GM19351 (cell line): ENCODE measurements at regions not wholly inside any gene's neighbourhood (a gene's known extent, or its start where the extent isn't known, plus 50 kb on each side); places are given as distances from the start of the nearest gene placed in this dataset.
A peak's percentile ranks its signal among the peaks of the same experiment; 100 is the strongest.

Experiments used
- ATAC-seq: cut with Tn5 transposase; IDR thresholded peaks from one replicate; pipeline ENCODE4 v1.9.1; 2021; ENCODE audit warnings: mild to moderate bottlenecking, moderate library complexity; ENCODE audit not compliant: unreplicated experiment

- ATAC-seq, result no peak
These were observed 668.0 kb downstream of the MRPL39 start for GRCh38 chr21:24939291-24939690.

DNA sequence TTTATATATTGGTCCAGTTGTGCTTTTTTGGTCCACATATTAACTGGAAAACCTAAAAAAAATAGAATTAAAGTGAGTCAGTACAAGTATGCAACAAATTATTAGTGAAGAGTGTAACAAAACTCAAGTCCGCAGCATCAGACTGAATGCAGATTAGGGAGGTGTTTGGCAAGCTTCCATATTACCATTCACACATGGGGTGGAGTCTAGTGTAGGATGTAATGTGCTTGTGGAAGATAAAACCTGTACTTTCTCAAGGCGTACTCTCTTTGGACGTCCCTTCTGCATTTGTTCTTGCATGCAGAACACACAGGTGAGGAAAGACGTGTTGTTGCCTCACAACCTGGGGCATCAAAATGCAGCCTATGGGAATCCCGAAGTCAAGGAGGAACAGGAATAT lies 668.7 kb downstream of the MRPL39 start:
- no peak for ATAC-seq

- no peak for ATAC-seq
These were observed 671.3 kb downstream of the MRPL39 start for GRCh38 chr21:24935991-24936390.

DNA sequence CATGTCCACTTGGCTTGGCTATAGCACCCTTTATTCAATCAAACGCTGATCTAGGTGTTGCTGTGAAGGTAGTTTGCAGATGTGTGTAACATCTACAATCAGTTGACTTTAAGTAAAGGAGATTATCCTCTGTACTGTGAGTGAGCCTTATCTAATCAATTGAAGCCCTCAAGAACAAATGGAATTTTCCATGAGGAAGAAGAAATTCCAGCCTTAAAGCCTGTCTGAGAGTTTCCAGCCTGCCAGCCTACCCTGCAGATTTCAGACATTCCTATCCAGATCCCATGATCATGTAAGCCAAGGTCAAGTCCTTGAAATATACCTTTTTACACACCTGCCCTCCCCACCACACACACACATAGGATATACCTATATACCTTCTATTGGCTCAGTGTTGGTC lies 696.7 kb downstream of the MRPL39 start:
- no peak for ATAC-seq

DNA sequence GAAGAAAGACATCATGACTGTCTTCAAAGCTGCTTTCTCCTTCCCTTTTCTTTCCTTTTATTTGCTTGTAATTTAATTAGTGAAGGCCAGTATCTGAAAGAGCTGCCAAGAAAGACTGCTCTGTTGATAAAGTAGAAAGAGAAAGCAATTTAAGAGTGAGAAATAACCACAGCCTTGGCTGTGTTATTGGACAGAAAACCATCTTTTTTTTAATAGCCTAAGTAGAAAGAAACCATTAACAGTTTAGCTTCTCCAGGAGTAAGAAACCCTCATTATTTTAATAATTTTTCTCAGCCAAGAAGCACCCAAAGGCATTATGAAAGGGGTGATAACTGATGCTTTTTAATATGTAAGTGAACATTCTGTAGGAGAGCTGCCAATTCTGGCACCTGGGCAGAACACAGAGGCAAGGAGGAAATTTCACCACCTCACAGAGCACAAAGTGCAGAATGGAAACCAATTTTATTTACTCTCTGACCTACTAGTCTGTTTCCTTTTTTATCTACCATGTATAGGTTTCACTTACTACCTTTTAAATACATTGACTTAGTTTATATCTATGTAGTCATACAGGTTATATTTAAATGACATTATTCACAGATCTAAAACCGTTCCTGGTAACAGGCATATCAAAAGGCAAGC lies 703.2 kb downstream of the MRPL39 start:
- ATAC-seq, result peak; percentile 61

DNA sequence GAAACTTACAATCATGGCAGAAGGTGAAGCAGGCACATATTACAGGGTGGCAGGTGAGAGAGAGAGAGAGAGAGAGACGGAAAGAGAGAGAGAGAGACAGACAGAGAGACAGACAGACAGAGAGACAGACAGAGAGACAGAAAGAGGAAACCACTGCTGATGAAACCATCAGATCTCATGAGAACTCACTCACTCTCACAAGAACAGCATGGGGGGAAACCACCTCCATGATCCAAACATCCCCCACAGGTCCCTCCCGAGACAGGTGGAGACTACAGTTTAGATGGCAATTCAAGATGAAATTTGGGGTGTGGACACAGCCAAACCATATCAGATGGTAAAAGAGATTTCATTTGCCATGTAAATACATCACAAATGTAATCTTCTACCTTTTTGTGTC lies 708.1 kb downstream of the MRPL39 start:
- ATAC-seq, result no peak

- no peak for ATAC-seq
These were observed 709.4 kb downstream of the MRPL39 start for GRCh38 chr21:24897883-24898282.

DNA sequence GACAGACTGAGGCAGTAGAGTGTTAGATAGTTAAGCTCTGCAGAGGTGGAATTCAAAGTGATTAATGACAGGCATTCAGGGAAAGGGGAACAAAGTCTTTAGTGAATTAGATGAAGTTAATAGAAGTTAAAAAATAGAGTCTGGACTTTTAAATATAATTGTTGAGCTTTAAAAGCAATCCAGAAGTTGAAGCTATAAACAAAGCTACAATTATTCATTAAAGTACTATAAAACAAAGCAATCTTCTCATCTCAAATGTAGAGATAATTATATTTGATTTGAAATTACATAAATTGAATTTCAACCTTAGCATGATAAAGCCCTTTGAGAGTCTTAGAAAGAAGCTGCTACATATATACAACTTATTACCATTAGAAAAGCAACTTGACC lies 710.6 kb downstream of the MRPL39 start:
- ATAC-seq, result no peak

DNA sequence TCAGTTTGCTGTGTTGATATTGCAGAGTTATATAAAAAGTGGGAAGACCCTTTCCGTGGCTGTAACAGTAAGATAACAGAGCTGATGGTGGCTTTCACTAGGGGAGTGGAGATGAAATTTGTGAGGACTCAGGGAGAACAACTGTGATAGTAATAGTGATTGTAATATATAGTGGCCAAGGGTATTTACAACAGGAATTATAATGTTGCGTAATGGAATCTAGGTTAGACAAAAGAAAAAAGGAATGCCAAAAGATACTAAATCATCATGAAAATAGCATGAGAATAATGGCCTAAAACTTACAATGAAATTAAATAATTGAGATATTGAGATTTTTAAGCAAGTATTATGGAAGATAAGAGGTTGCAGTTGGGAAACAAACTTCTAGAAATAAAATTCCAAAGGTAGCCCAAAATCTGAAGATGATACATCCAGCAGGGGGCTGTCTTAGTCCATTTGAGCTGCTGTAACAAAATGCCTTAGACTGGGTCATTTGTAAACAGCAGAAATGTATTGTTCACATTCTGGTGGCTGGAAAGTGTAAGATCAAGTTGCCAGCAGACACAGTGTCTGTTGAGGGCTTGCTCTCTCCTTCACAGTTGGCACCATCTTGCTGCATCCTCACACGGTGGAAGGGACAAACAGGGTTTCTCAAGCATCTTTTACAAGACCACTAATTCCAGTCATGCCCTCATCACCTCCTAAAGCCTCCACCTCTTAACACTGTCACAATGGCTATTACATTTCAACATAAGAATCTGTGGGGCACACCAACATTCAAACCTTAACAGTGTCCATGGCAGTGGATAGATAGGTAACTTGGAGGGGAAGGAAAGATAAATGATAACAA lies 711.2 kb downstream of the MRPL39 start:
- peak; percentile 80 for ATAC-seq

- no peak for ATAC-seq
These were observed 713.0 kb downstream of the MRPL39 start for GRCh38 chr21:24894324-24894723.

- no peak for ATAC-seq
These were observed 717.3 kb downstream of the MRPL39 start for GRCh38 chr21:24890021-24890420.

GRCh38 chr21:24881506-24881905 lies 725.8 kb downstream of the MRPL39 start:
- ATAC-seq, result no peak

DNA sequence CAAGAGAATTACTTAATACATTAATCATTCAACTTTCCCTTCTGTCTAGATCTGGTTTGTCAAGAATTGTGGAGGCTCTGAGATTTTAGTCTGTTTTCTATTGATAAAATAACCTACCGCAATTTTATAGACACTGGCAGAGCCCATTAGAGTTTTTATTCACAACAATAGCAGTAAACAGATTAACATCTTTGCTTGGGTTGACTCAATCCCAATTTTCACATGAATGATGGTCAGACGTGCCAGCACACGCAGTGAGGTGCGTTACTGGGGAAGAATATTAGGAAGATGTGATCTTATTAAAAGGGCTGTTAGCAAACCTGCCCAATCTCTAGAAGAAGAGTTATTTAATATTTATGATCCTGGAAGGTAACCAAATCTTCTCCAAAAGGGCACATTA lies 736.6 kb downstream of the MRPL39 start:
- no peak for ATAC-seq

GRCh38 chr21:24869862-24870261 lies 737.4 kb downstream of the MRPL39 start:
- no peak for ATAC-seq

DNA sequence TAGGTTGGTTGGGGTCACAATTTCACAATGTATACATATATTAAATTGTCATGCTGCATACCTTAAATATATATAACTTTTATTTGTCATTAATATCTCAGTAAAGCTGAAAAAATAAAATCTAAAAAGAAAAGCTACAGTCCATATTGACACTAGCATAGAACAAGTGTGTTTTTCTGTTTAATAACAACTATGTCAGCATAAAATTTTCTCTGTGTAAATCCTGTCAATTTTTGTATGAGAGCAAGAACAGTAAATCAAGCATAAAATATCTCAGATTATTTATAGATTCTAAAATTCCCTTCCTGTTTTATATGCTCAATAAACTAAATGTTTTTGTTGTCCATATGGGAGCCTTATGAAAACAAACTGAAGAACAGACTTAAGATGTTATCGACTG lies 739.2 kb downstream of the MRPL39 start:
- ATAC-seq, result no peak

DNA sequence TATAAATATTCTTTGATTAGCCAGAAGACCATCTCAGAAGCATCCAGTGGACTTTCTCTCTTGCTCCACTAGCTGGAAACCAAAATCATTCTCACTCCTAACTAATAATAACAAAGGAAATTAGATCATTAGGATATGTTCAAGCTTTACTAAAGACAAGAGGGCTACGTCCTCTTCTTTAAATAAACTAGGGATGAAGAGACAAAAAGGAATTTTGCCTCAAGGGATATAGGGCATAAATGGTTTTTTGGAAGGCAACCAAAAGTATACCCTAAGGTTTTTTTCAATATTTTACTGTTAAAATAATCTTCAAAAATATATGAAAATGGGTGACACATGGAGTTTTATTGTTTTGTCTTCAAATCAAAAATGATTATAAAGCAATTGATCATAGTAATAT lies 745.8 kb downstream of the MRPL39 start:
- ATAC-seq, result no peak

GRCh38 chr21:24856326-24856725 lies 751.0 kb downstream of the MRPL39 start:
- no peak for ATAC-seq

GRCh38 chr21:24852610-24853195 lies 754.6 kb downstream of the MRPL39 start:
- ATAC-seq, result peak; percentile 51

GRCh38 chr21:24850121-24850520 lies 757.2 kb downstream of the MRPL39 start:
- ATAC-seq, result no peak

DNA sequence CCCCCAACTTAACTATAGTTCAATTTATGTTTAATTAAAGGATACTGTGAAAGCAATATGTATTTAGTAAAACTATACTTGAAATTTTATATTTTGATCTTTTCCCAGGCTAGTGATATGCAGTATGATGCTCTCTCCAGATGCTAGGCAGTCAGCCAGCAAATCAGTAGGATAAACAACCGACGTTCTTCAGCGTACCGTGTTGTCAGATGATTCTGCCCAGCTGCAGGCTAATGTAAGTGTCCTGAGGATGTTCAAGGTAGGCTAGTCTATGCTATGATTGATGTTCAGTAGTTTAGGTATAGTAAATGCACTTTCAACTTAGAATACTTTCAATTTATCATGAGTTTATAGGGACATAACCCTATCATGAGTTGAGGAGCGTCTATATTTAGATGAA lies 762.6 kb downstream of the MRPL39 start:
- ATAC-seq, result no peak

DNA sequence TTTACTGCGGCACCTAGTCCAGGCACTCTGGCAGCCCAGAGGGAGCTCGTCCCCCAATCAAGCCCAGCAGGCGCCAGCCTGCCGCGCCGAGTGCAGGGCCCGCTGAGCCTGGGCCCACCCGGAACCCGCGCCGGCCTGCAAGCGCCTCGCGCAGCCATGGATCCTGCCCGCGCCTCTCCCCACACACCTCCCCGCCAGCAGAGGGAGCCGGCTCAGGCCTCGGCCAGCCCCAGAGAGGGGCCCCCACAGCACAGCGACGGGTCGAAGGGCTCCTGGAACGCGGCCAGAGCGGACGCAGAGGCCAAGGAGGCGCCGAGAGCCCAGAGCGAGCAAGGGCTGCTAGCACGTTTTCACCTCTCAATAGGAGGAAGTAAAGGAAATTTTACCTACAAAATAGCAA lies 767.0 kb downstream of the MRPL39 start:
- ATAC-seq, result no peak

DNA sequence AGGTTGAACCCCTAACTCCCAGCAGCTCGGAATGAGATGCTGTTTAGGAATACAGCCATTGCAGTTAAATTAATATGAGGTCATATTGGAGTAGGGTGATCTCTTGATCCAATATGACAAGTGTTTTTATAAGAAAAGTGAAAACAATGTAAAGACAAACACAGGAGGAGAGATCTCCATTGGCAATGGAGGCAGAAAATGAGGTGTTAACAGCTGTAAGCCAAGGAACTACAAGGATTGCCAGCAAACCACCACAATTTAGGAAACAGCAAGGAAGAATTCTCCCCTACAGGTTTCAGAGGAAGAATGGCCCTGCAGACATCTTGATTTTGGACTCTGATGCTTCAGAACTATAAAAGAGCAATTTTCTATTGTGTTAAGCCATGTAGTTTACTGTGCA lies 774.3 kb downstream of the MRPL39 start:
- ATAC-seq, result no peak
